GM21526 (cell line): ENCODE measurements at regions not wholly inside any gene's neighbourhood (a gene's known extent, or its start where the extent isn't known, plus 50 kb on each side); places are given as distances from the start of the nearest gene placed in this dataset.

Experiments
- ATAC-seq: cut with Tn5 transposase; IDR thresholded peaks from one replicate; pipeline ENCODE4 v1.9.1; 2021; ENCODE audit warnings: moderate library complexity; ENCODE audit not compliant: unreplicated experiment, low FRiP score

- no peak for ATAC-seq
Measured at GRCh38 chr20:4563031-4563430, 123.2 kb upstream of the PRNP start.

GRCh38 chr20:4560667-4561066 lies 125.6 kb upstream of the PRNP start:
- no peak for ATAC-seq

- no peak for ATAC-seq
Measured at GRCh38 chr20:4559906-4560305, 126.3 kb upstream of the PRNP start.

GRCh38 chr20:4559106-4559505 lies 127.2 kb upstream of the PRNP start:
- no peak for ATAC-seq

- no peak for ATAC-seq
Measured at GRCh38 chr20:4556781-4557180, 129.5 kb upstream of the PRNP start.

- no peak for ATAC-seq
Measured at GRCh38 chr20:4555188-4555890, 130.9 kb upstream of the PRNP start.

GRCh38 chr20:4554346-4554745 lies 131.9 kb upstream of the PRNP start:
- ATAC-seq, result no peak

GRCh38 chr20:4552075-4552640 lies 134.1 kb upstream of the PRNP start:
- ATAC-seq, result no peak

GRCh38 chr20:4550740-4551139 lies 135.5 kb upstream of the PRNP start:
- ATAC-seq, result no peak

- ATAC-seq, result no peak
Measured at GRCh38 chr20:4549711-4550259, 136.5 kb upstream of the PRNP start.

- ATAC-seq, result no peak
Measured at GRCh38 chr20:4548552-4548951, 137.7 kb upstream of the PRNP start.

GRCh38 chr20:4546786-4547185 lies 139.5 kb upstream of the PRNP start:
- ATAC-seq, result no peak

GRCh38 chr20:4546342-4546741 lies 139.9 kb upstream of the PRNP start:
- ATAC-seq, result no peak

- no peak for ATAC-seq
Measured at GRCh38 chr20:4545526-4545925, 140.7 kb upstream of the PRNP start.

GRCh38 chr20:4544765-4545164 lies 141.5 kb upstream of the PRNP start:
- ATAC-seq, result no peak

- no peak for ATAC-seq
Measured at GRCh38 chr20:4542270-4542669, 144.0 kb upstream of the PRNP start.

- no peak for ATAC-seq
Measured at GRCh38 chr20:4534315-4534714, 151.9 kb upstream of the PRNP start.

GRCh38 chr20:4533368-4534133 lies 152.7 kb upstream of the PRNP start:
- ATAC-seq, result no peak

GRCh38 chr20:4532772-4533171 lies 153.5 kb upstream of the PRNP start:
- ATAC-seq, result no peak

GRCh38 chr20:4524792-4525191 lies 161.5 kb upstream of the PRNP start:
- ATAC-seq, result no peak

- ATAC-seq, result no peak
Measured at GRCh38 chr20:4524307-4524706, 161.9 kb upstream of the PRNP start.

- no peak for ATAC-seq
Measured at GRCh38 chr20:4522310-4522709, 163.9 kb upstream of the PRNP start.
